GM19328 (cell line): ENCODE measurements at regions not wholly inside any gene's neighbourhood (a gene's known extent, or its start where the extent isn't known, plus 50 kb on each side); places are given as distances from the start of the nearest gene placed in this dataset.

ENCODE experiments used
- ATAC-seq: cut with Tn5 transposase; IDR thresholded peaks from one replicate; pipeline ENCODE4 v1.9.1; 2021; ENCODE audit warnings: mild to moderate bottlenecking, moderate library complexity; ENCODE audit not compliant: unreplicated experiment

- ATAC-seq = no peak
These were observed 342.4 kb upstream of the CD180 start for GRCh38 chr5:67538855-67539506.

- ATAC-seq = no peak
These were observed 341.0 kb upstream of the CD180 start for GRCh38 chr5:67537439-67538148.

GRCh38 chr5:67536866-67537265, 340.3 kb upstream of the CD180 start:
- no peak for ATAC-seq

- no peak for ATAC-seq
These were observed 334.1 kb upstream of the CD180 start for GRCh38 chr5:67530609-67531255.

GRCh38 chr5:67528953-67529352, 332.4 kb upstream of the CD180 start:
- no peak for ATAC-seq

GRCh38 chr5:67526793-67527192, 330.2 kb upstream of the CD180 start:
- ATAC-seq = no peak

GRCh38 chr5:67520161-67520908, 323.7 kb upstream of the CD180 start:
- ATAC-seq = no peak

- no peak for ATAC-seq
These were observed 321.6 kb upstream of the CD180 start for GRCh38 chr5:67518227-67518626.

GRCh38 chr5:67516948-67517565, 320.5 kb upstream of the CD180 start:
- no peak for ATAC-seq

GRCh38 chr5:67515762-67516161, 319.2 kb upstream of the CD180 start:
- ATAC-seq = no peak

- ATAC-seq = no peak
These were observed 318.6 kb upstream of the CD180 start for GRCh38 chr5:67515020-67515689.

- ATAC-seq = no peak
These were observed 316.2 kb upstream of the CD180 start for GRCh38 chr5:67512758-67513157.

- ATAC-seq = no peak
These were observed 315.3 kb upstream of the CD180 start for GRCh38 chr5:67511911-67512310.

GRCh38 chr5:67510204-67510603, 313.6 kb upstream of the CD180 start:
- no peak for ATAC-seq

GRCh38 chr5:67509402-67510186, 313.0 kb upstream of the CD180 start:
- ATAC-seq = no peak

GRCh38 chr5:67506241-67506640, 309.6 kb upstream of the CD180 start:
- ATAC-seq = no peak

- no peak for ATAC-seq
These were observed 306.4 kb upstream of the CD180 start for GRCh38 chr5:67502951-67503350.

- ATAC-seq = no peak
These were observed 299.5 kb upstream of the CD180 start for GRCh38 chr5:67496051-67496450.

- ATAC-seq = no peak
These were observed 298.5 kb upstream of the CD180 start for GRCh38 chr5:67495072-67495471.
